B cell (primary cell): ENCODE measurements at regions not wholly inside any gene's neighbourhood (a gene's known extent, or its start where the extent isn't known, plus 50 kb on each side); places are given as distances from the start of the nearest gene placed in this dataset.

Experiments used
- ATAC-seq: fragments of 200-7000 bp; cut with Tn5 transposase; one replicate; pipeline ENCODE4 v1.10.0; 2021; ENCODE audit warnings: low read depth, mild to moderate bottlenecking, moderate number of reproducible peaks, moderate library complexity
- CTCF ChIA-PET: fragments of 350-600 bp; sonication (Branson Sonifier 250); formaldehyde crosslinking; loops from one replicate; lab custom pipeline; 2021; ENCODE audit warnings: antibody characterized with exemption, inconsistent platforms; lab: Charles Lee
- POLR2A ChIA-PET: fragments of 350-600 bp; sonication (Branson Sonifier 250); formaldehyde crosslinking; loops from one replicate; lab custom pipeline; 2021; ENCODE audit warnings: antibody characterized with exemption; lab: Charles Lee
- DNase-seq: peaks from one replicate; pipeline ENCODE4 v3.0.0; 2013
- H2AFZ ChIP-seq: 2 replicates; pipeline ENCODE4 v1.6.1; 2012; ENCODE audit warnings: mild to moderate bottlenecking, low read depth, low read length; ENCODE audit not compliant: insufficient read depth, poor library complexity, severe bottlenecking
- H3K27ac ChIP-seq, 2 donors: 1 replicate in 1 of 2; 2 replicates in 1 of 2; pipeline ENCODE4 v1.5.1; 2012 to 2013; ENCODE audit warnings: low read length in 2 of 2, mild to moderate bottlenecking in 2 of 2, moderate library complexity in 1 of 2
- H3K27me3 ChIP-seq, 4 experiments: fragments of 200-600 bp in 1 of 4; sonication (generic) in 1 of 4; replicated peaks in 1 of 4; 1 replicate in 2 of 4; 2 replicates in 2 of 4; pipeline versions ENCODE4 v1.6.1 to v1.7.0; 2013 to 2016; ENCODE audit warnings: low read length in 3 of 4, mild to moderate bottlenecking in 2 of 4, mixed read lengths in 1 of 4, moderate library complexity in 1 of 4; ENCODE audit not compliant: insufficient read depth in 4 of 4, control insufficient read depth in 3 of 4; ENCODE audit errors: control extremely low read depth in 1 of 4
- H3K36me3 ChIP-seq, 2 experiments: replicated peaks in 1 of 2; 1 replicate in 1 of 2; 2 replicates in 1 of 2; pipeline versions ENCODE4 v1.6.1 to v1.7.1; 2013; ENCODE audit warnings: low read length in 1 of 2; ENCODE audit not compliant: insufficient read depth in 2 of 2, control insufficient read depth in 1 of 2; ENCODE audit errors: control extremely low read depth in 1 of 2, extremely low read depth in 1 of 2
- H3K4me1 ChIP-seq, 2 donors: fragments of 200-600 bp in 1 of 2; sonication (generic) in 1 of 2; 1 replicate in 1 of 2; 2 replicates in 1 of 2; pipeline versions ENCODE4 v1.5.1 to v1.6.1; 2013 to 2017; ENCODE audit warnings: low read length in 2 of 2; ENCODE audit not compliant: control insufficient read depth in 2 of 2, insufficient read depth in 2 of 2
- H3K4me2 ChIP-seq: replicated peaks from 2 replicates; pipeline ENCODE3; 2012; ENCODE audit warnings: mild to moderate bottlenecking, low read depth, low read length; ENCODE audit not compliant: poor library complexity, severe bottlenecking
- H3K4me3 ChIP-seq, 5 experiments: fragments of 200-600 bp in 1 of 5; sonication (generic) in 1 of 5; 1 replicate in 3 of 5; 2 replicates in 2 of 5; pipeline versions ENCODE4 v1.5.1 to v1.7.0; 2011 to 2016; ENCODE audit warnings: low read length in 4 of 5, mild to moderate bottlenecking in 4 of 5, low read depth in 2 of 5, control low read depth in 1 of 5, moderate library complexity in 1 of 5; ENCODE audit not compliant: insufficient read depth in 1 of 5; ENCODE audit errors: control extremely low read depth in 1 of 5, extremely low read depth in 1 of 5
- H3K79me2 ChIP-seq: fragments of 200-600 bp; sonication (generic); one replicate; pipeline ENCODE4 v1.6.0; 2016; ENCODE audit warnings: low read length; ENCODE audit not compliant: control insufficient read depth, insufficient read depth
- H3K9ac ChIP-seq: fragments of 200-600 bp; sonication (generic); 2 replicates; pipeline ENCODE4 v1.6.1; 2017; ENCODE audit warnings: mild to moderate bottlenecking, low read length, moderate library complexity
- H3K9me3 ChIP-seq, 3 donors: one replicate each; pipeline versions ENCODE4 v1.6.1 to v1.7.1; 2013; ENCODE audit warnings: low read length in 2 of 3; ENCODE audit not compliant: control insufficient read depth in 2 of 3, insufficient read depth in 1 of 3; ENCODE audit errors: control extremely low read depth in 1 of 3
- H4K20me1 ChIP-seq: 2 replicates; pipeline ENCODE4 v1.6.0; 2012; ENCODE audit warnings: mild to moderate bottlenecking, low read length; ENCODE audit not compliant: insufficient read depth, control insufficient read depth, poor library complexity, severe bottlenecking
- H3K27ac Mint-ChIP-seq: one replicate; pipeline ENCODE4 v1.8.0; 2021; ENCODE audit warnings: mixed read lengths
- H3K27me3 Mint-ChIP-seq: one replicate; pipeline ENCODE4 v1.8.0; 2021; ENCODE audit warnings: mixed read lengths
- H3K4me1 Mint-ChIP-seq: one replicate; pipeline ENCODE4 v1.8.0; 2021; ENCODE audit warnings: mixed read lengths
- H3K4me3 Mint-ChIP-seq: one replicate; pipeline ENCODE4 v1.8.0; 2021; ENCODE audit warnings: mixed read lengths
- H3K9me3 Mint-ChIP-seq: one replicate; pipeline ENCODE4 v1.8.0; 2022; ENCODE audit warnings: mixed read lengths; ENCODE audit not compliant: insufficient read depth
- EZH2 ChIP-seq: IDR thresholded peaks from 2 replicates; pipeline ENCODE4 v1.6.1; 2012; ENCODE audit warnings: borderline replicate concordance, low read depth, mild to moderate bottlenecking, moderate library complexity, low read length; ENCODE audit not compliant: insufficient read depth, poor library complexity, severe bottlenecking
- WGBS: methylation state at CpG from one replicate; pipeline ENCODE4 v1.1.5; 2013; ENCODE audit warnings: missing lambda C conversion rate; ENCODE audit not compliant: insufficient coverage; 5-methylcytosine and 5-hydroxymethylcytosine counted together
- intact Hi-C: fragments of 100-400 bp; cut with micrococcal nuclease; formaldehyde crosslinking; loops from one replicate; pipeline ENCODE4 v1.10.0; 2022
- TF ChIP-seq, protein P1 (sequence below): fragments of 200-600 bp; IDR thresholded peaks from one replicate; pipeline ENCODE4 v1.8.0; 2022; ENCODE audit warnings: antibody characterized with exemption, mild to moderate bottlenecking

DNA sequence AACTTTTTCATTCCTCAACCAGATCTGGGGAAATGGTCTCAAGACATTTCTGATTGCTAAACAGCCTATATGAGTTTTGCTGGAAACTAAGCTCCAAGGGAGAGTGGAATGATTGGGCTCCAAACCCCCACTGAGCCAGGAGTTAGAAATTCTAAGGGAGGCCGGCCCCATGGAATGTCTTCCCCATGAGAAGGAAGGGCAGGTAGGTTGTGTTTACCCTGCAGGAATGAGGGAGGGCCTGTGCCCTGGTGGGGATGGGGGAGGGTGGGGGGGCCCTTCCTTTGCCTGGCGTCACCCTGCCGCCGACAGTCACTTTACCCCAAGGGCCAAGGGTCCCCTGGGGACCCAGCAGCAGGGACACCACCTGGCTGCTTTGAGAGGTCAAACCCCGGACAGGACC lies 298.9 kb downstream of the TFAP2C start:
- no peak overlapping the region for H3K9ac ChIP-seq
- POLR2A ChIA-PET: no interaction called here
- H3K9me3 Mint-ChIP-seq: no peaks in the 10 kb centered on the region
- H2AFZ ChIP-seq: no peak overlapping the region
- H3K9me3 ChIP-seq: peaks cover 0 to 3% (median 0%) of the 10 kb centered on the region in 3 donors
- intact Hi-C loops: no loop called here
- DNase-seq (no peak), ATAC-seq (no peak)
- peaks cover 0 to 25% (median 13%) of the 10 kb centered on the region in 4 experiments for H3K27me3 ChIP-seq
- H3K27ac Mint-ChIP-seq: no peak overlapping the region
- no peak overlapping the region for H3K4me3 ChIP-seq
- no peak overlapping the region for H3K4me3 Mint-ChIP-seq
- H3K4me1 Mint-ChIP-seq: no peaks in the 10 kb centered on the region
- no peaks in the 10 kb centered on the region for H4K20me1 ChIP-seq
- H3K4me1 ChIP-seq: no peaks in the 10 kb centered on the region
- H3K4me2 ChIP-seq: no peak overlapping the region
- TF ChIP-seq, protein P1, sequence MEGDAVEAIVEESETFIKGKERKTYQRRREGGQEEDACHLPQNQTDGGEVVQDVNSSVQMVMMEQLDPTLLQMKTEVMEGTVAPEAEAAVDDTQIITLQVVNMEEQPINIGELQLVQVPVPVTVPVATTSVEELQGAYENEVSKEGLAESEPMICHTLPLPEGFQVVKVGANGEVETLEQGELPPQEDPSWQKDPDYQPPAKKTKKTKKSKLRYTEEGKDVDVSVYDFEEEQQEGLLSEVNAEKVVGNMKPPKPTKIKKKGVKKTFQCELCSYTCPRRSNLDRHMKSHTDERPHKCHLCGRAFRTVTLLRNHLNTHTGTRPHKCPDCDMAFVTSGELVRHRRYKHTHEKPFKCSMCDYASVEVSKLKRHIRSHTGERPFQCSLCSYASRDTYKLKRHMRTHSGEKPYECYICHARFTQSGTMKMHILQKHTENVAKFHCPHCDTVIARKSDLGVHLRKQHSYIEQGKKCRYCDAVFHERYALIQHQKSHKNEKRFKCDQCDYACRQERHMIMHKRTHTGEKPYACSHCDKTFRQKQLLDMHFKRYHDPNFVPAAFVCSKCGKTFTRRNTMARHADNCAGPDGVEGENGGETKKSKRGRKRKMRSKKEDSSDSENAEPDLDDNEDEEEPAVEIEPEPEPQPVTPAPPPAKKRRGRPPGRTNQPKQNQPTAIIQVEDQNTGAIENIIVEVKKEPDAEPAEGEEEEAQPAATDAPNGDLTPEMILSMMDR: no peak
- no peaks in the 10 kb centered on the region for H3K79me2 ChIP-seq
- 6% methylated on average over 4 of the region's 5 CpGs for WGBS
- H3K27me3 Mint-ChIP-seq: peaks cover 48% of the 10 kb centered on the region
- CTCF ChIA-PET: no interaction called here
- no peaks in the 10 kb centered on the region for H3K36me3 ChIP-seq
- H3K27ac ChIP-seq: no peak overlapping the region

DNA sequence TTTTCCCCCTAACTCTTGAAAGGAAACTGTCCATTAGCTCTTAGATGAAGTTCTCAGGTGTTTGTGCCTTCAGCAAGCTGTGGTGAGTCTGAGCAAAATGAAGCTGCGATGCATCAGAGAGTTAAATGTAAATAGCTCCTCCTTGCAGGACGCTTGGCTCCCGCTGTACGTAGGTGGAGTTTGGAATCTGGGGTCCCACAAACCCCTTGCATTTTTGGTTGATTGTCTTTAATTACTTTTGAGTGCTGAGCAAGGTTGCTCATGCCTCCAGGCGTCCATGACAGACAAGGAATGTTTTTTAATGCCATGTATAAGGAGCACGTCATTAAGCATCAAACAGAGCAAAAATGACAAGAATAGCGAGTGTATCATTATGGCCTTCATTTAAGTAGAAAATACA lies 300.5 kb downstream of the TFAP2C start:
- Histone ChIP-seq H4K20me1 (no peaks in the 10 kb centered on the region), H3K4me1 (no peaks in the 10 kb centered on the region), H3K4me2 (no peak overlapping the region), H3K27me3 (peaks cover 0 to 14% (median 12%) of the 10 kb centered on the region in 4 experiments), H3K4me3 (no peak overlapping the region), H3K36me3 (no peaks in the 10 kb centered on the region), H3K9me3 (peaks cover 0 to 3% (median 0%) of the 10 kb centered on the region in 3 donors), H3K79me2 (no peaks in the 10 kb centered on the region), H2AFZ (no peak overlapping the region), H3K9ac (no peak overlapping the region), H3K27ac (no peak overlapping the region)
- Mint-ChIP-seq H3K9me3 (no peaks in the 10 kb centered on the region), H3K27me3 (peaks cover 43% of the 10 kb centered on the region), H3K4me1 (no peaks in the 10 kb centered on the region), H3K4me3 (no peak overlapping the region), H3K27ac (no peak overlapping the region)
- POLR2A ChIA-PET: no interaction called here
- WGBS: 3% methylated on average over 4 of the region's 7 CpGs
- CTCF ChIA-PET: no interaction called here
- TF ChIP-seq, protein P1: no peak
- no peak for TF ChIP-seq EZH2
- intact Hi-C loops: no loop called here
- DNase-seq: no peak
- ATAC-seq: no peak
